Liver (tissue), 8 donors: ENCODE measurements at regions not wholly inside any gene's neighbourhood (a gene's known extent, or its start where the extent isn't known, plus 50 kb on each side); places are given as distances from the start of the nearest gene placed in this dataset.

Source experiments
- DNase-seq: peaks from one replicate; pipeline ENCODE4 v3.0.0-alpha.2; 2017; ENCODE audit warnings: low spot score
- H3K27ac ChIP-seq, 2 donors: one replicate each; pipeline ENCODE4 v1.7.0; 2013; ENCODE audit warnings: inconsistent platforms in 2 of 2, low read length in 2 of 2, control low read depth in 1 of 2, low read depth in 1 of 2, mild to moderate bottlenecking in 1 of 2
- H3K27me3 ChIP-seq, 4 donors: one replicate each; pipeline versions ENCODE4 v1.6.1 to v1.7.0; 2013; ENCODE audit warnings: low read length in 3 of 4, inconsistent platforms in 1 of 4, mild to moderate bottlenecking in 1 of 4, moderate library complexity in 1 of 4; ENCODE audit not compliant: control insufficient read depth in 4 of 4, insufficient read depth in 4 of 4
- H3K36me3 ChIP-seq, 4 donors: one replicate each; pipeline versions ENCODE4 v1.6.1 to v1.7.0; 2013; ENCODE audit warnings: low read length in 3 of 4, mild to moderate bottlenecking in 3 of 4, low read depth in 1 of 4, moderate library complexity in 1 of 4; ENCODE audit not compliant: control insufficient read depth in 4 of 4, insufficient read depth in 3 of 4
- H3K4me1 ChIP-seq, 4 donors: one replicate each; pipeline versions ENCODE4 v1.6.1 to v1.7.0; 2013; ENCODE audit warnings: low read length in 3 of 4, mild to moderate bottlenecking in 3 of 4, moderate library complexity in 1 of 4; ENCODE audit not compliant: control insufficient read depth in 4 of 4, insufficient read depth in 4 of 4
- H3K4me3 ChIP-seq, 3 donors: one replicate each; pipeline versions ENCODE4 v1.6.1 to v1.7.0; 2013; ENCODE audit warnings: low read length in 3 of 3, control low read depth in 1 of 3, low read depth in 1 of 3, mild to moderate bottlenecking in 1 of 3
- H3K9ac ChIP-seq, 2 donors: one replicate each; pipeline ENCODE4 v1.7.0; 2013; ENCODE audit warnings: low read length in 2 of 2, mild to moderate bottlenecking in 2 of 2, moderate library complexity in 2 of 2, control low read depth in 1 of 2, low read depth in 1 of 2
- H3K9me3 ChIP-seq, 4 donors: one replicate each; pipeline versions ENCODE4 v1.6.1 to v1.7.0; 2013; ENCODE audit warnings: low read length in 3 of 4; ENCODE audit not compliant: control insufficient read depth in 4 of 4
- EGR1 ChIP-seq, 2 donors: IDR thresholded peaks; 2 replicates each; pipeline ENCODE4 v1.6.1; 2016 to 2018; ENCODE audit warnings: antibody characterized with exemption in 2 of 2, low read depth in 2 of 2
- FOXA1 ChIP-seq: IDR thresholded peaks from 2 replicates; pipeline ENCODE4 v1.6.1; 2016; ENCODE audit warnings: antibody characterized with exemption
- FOXA2 ChIP-seq: IDR thresholded peaks from 2 replicates; pipeline ENCODE4 v1.6.1; 2016; ENCODE audit warnings: antibody characterized with exemption
- GABPA ChIP-seq, 2 donors: IDR thresholded peaks in 1 of 2; conservative IDR thresholded peaks in 1 of 2; 2 replicates each; pipeline ENCODE4 v1.6.1; 2016; ENCODE audit warnings: antibody characterized with exemption in 2 of 2, mild to moderate bottlenecking in 1 of 2, moderate library complexity in 1 of 2
- JUND ChIP-seq, 2 donors: IDR thresholded peaks; 2 replicates each; pipeline ENCODE4 v1.6.1; 2016; ENCODE audit warnings: antibody characterized with exemption in 2 of 2
- RAD21 ChIP-seq, 2 donors: IDR thresholded peaks; 2 replicates each; pipeline ENCODE4 v1.6.1; 2016; ENCODE audit warnings: antibody characterized with exemption in 2 of 2, mild to moderate bottlenecking in 2 of 2
- SP1 ChIP-seq: IDR thresholded peaks from 2 replicates; pipeline ENCODE4 v1.6.1; 2018; ENCODE audit warnings: antibody characterized with exemption, mild to moderate bottlenecking
- YY1 ChIP-seq: IDR thresholded peaks from 2 replicates; pipeline ENCODE4 v1.6.1; 2016; ENCODE audit warnings: antibody characterized with exemption, mild to moderate bottlenecking
- WGBS: extraction: QIAGEN DNeasy Blood & Tissue Kit; methylation state at CpG from one replicate; pipeline ENCODE4 v1.1.7; 2013; 5-methylcytosine and 5-hydroxymethylcytosine counted together
- TF ChIP-seq, protein P1 (sequence below): fragments of 150-350 bp; IDR thresholded peaks from 2 replicates; pipeline ENCODE4 v1.5.1; 2017; ENCODE audit warnings: improper control_type of control experiment, low read depth, low read length; ENCODE audit not compliant: missing input control
- TF ChIP-seq, protein P2 (sequence below): IDR thresholded peaks from 2 replicates; pipeline ENCODE4 v1.6.1; 2016; ENCODE audit warnings: antibody characterized with exemption
- TF ChIP-seq, protein P3 (sequence below): IDR thresholded peaks from 2 replicates; pipeline ENCODE4 v1.6.1; 2016; ENCODE audit warnings: antibody characterized with exemption
- TF ChIP-seq, protein P4 (sequence below): IDR thresholded peaks from 2 replicates; pipeline ENCODE4 v1.6.1; 2016; ENCODE audit warnings: antibody characterized with exemption, mild to moderate bottlenecking
- TF ChIP-seq, protein P5 (sequence below): IDR thresholded peaks from 2 replicates; pipeline ENCODE4 v1.6.1; 2016; ENCODE audit warnings: antibody characterized with exemption
- donor health status: healthy.
- donor health status: healthy.
- donor health status: healthy.
- donor health status: healthy.
- donor health status: healthy.

DNA sequence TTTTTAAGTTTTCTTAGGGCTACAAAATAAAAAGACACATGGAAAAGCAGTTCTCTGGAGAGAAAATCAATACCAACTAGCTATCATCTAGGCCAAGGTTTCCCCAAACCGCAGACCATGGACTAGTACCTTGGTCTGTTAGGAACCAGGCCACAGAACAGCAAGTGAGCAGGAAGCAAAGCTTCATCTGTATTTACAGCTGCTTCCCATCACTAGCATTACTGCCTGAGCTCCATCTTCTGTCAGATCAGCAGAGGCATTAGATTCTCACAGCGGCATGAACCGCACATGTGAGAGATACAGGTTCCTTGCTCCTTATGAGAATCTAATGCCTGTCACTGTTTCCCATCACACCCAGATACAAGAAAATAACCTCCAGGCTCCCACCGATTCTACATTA lies 1907.6 kb upstream of the ACO1 start (continued):
- TF ChIP-seq, protein P1, sequence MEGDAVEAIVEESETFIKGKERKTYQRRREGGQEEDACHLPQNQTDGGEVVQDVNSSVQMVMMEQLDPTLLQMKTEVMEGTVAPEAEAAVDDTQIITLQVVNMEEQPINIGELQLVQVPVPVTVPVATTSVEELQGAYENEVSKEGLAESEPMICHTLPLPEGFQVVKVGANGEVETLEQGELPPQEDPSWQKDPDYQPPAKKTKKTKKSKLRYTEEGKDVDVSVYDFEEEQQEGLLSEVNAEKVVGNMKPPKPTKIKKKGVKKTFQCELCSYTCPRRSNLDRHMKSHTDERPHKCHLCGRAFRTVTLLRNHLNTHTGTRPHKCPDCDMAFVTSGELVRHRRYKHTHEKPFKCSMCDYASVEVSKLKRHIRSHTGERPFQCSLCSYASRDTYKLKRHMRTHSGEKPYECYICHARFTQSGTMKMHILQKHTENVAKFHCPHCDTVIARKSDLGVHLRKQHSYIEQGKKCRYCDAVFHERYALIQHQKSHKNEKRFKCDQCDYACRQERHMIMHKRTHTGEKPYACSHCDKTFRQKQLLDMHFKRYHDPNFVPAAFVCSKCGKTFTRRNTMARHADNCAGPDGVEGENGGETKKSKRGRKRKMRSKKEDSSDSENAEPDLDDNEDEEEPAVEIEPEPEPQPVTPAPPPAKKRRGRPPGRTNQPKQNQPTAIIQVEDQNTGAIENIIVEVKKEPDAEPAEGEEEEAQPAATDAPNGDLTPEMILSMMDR, result no peak
- TF ChIP-seq EGR1 (IDR thresholded peaks at IDR 0.05; ENCODE audit: low read depth in 2 of 2) (no peak), RAD21 (IDR thresholded peaks at IDR 0.05) (no peak)

DNA sequence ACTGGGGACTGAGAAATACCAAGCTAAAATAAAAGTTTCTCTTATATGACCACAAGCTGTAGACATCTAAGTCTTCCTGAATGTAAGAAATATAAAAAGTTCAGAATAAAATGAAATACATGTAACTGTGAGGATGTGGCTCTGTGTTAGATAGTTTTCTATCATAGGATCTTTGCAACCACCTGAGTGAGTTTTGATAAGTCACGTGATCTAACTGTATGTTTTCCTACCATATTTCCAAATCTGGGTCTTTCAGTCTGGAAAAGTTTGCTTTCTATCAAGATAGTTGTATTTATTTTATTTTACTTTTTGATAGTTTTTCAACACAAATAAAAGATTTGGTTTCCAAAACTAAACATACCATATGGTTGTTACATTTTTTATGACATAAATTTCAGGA lies 1905.8 kb upstream of the ACO1 start:
- no peak for DNase-seq
- WGBS, result 84% methylated on average over 1 of the region's 1 CpG
- H3K4me1 ChIP-seq, result no peaks in the 10 kb centered on the region
- TF ChIP-seq, protein P2, sequence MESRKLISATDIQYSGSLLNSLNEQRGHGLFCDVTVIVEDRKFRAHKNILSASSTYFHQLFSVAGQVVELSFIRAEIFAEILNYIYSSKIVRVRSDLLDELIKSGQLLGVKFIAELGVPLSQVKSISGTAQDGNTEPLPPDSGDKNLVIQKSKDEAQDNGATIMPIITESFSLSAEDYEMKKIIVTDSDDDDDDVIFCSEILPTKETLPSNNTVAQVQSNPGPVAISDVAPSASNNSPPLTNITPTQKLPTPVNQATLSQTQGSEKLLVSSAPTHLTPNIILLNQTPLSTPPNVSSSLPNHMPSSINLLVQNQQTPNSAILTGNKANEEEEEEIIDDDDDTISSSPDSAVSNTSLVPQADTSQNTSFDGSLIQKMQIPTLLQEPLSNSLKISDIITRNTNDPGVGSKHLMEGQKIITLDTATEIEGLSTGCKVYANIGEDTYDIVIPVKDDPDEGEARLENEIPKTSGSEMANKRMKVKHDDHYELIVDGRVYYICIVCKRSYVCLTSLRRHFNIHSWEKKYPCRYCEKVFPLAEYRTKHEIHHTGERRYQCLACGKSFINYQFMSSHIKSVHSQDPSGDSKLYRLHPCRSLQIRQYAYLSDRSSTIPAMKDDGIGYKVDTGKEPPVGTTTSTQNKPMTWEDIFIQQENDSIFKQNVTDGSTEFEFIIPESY, result no peak
- TF ChIP-seq YY1 (no peak), FOXA2 (no peak)
- TF ChIP-seq, protein P1, result no peak
- no peaks in the 10 kb centered on the region for H3K36me3 ChIP-seq
- H3K9ac ChIP-seq, result no peak overlapping the region
- no peaks in the 10 kb centered on the region for H3K9me3 ChIP-seq
- no peak overlapping the region for H3K4me3 ChIP-seq
- no peak overlapping the region for H3K27ac ChIP-seq
- H3K27me3 ChIP-seq, result no peaks in the 10 kb centered on the region

DNA sequence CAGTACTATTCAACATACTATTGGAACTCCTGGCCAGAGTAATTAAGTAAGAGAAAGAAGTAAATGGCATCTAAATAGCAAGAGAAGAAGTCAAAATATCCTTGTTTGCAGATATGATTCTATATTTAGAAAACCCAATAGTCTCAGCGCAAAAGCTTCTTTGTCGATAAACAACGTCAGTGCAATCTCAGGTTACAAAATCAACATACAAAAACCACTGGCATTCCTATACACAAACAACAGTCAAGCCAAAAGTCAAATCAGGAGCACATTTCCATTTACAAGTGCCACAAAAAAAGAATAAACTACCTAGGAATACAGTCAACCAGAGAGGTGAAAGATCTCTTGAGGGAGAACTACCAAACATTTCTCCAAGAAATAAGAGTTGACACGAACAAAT lies 1901.9 kb upstream of the ACO1 start:
- no peaks in the 10 kb centered on the region for H3K9me3 ChIP-seq
- H3K9ac ChIP-seq, result no peak overlapping the region
- 78% methylated on average over 4 of the region's 4 CpGs for WGBS
- TF ChIP-seq, protein P3, sequence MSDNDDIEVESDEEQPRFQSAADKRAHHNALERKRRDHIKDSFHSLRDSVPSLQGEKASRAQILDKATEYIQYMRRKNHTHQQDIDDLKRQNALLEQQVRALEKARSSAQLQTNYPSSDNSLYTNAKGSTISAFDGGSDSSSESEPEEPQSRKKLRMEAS, result no peak
- TF ChIP-seq, protein P4, sequence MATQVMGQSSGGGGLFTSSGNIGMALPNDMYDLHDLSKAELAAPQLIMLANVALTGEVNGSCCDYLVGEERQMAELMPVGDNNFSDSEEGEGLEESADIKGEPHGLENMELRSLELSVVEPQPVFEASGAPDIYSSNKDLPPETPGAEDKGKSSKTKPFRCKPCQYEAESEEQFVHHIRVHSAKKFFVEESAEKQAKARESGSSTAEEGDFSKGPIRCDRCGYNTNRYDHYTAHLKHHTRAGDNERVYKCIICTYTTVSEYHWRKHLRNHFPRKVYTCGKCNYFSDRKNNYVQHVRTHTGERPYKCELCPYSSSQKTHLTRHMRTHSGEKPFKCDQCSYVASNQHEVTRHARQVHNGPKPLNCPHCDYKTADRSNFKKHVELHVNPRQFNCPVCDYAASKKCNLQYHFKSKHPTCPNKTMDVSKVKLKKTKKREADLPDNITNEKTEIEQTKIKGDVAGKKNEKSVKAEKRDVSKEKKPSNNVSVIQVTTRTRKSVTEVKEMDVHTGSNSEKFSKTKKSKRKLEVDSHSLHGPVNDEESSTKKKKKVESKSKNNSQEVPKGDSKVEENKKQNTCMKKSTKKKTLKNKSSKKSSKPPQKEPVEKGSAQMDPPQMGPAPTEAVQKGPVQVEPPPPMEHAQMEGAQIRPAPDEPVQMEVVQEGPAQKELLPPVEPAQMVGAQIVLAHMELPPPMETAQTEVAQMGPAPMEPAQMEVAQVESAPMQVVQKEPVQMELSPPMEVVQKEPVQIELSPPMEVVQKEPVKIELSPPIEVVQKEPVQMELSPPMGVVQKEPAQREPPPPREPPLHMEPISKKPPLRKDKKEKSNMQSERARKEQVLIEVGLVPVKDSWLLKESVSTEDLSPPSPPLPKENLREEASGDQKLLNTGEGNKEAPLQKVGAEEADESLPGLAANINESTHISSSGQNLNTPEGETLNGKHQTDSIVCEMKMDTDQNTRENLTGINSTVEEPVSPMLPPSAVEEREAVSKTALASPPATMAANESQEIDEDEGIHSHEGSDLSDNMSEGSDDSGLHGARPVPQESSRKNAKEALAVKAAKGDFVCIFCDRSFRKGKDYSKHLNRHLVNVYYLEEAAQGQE, result no peak
- TF ChIP-seq EGR1 (IDR thresholded peaks at IDR 0.05; ENCODE audit: low read depth in 2 of 2) (no peak), FOXA1 (no peak), YY1 (no peak), JUND (IDR thresholded peaks at IDR 0.05) (no peak), SP1 (no peak), GABPA (IDR thresholded peaks at IDR 0.05 in 1 of 2, conservative IDR thresholded peaks at IDR 0.05 in 1 of 2) (no peak)
- TF ChIP-seq, protein P5, sequence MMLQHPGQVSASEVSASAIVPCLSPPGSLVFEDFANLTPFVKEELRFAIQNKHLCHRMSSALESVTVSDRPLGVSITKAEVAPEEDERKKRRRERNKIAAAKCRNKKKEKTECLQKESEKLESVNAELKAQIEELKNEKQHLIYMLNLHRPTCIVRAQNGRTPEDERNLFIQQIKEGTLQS, result no peak
- TF ChIP-seq, protein P2, result no peak
- DNase-seq, result no peak
- no peaks in the 10 kb centered on the region for H3K27me3 ChIP-seq
- no peak overlapping the region for H3K4me3 ChIP-seq
- no peaks in the 10 kb centered on the region for H3K4me1 ChIP-seq
- no peak overlapping the region for H3K27ac ChIP-seq
- no peaks in the 10 kb centered on the region for H3K36me3 ChIP-seq
